HG02973 (cell line): ENCODE measurements at regions not wholly inside any gene's neighbourhood (a gene's known extent, or its start where the extent isn't known, plus 50 kb on each side); places are given as distances from the start of the nearest gene placed in this dataset.

ENCODE experiments used
- ATAC-seq: cut with Tn5 transposase; IDR thresholded peaks from one replicate; pipeline ENCODE4 v1.9.1; 2021; ENCODE audit warnings: moderate library complexity; ENCODE audit not compliant: unreplicated experiment

GRCh38 chr4:14853176-14853943, 148.9 kb upstream of the CPEB2 start:
- no peak for ATAC-seq

GRCh38 chr4:14855719-14856061, 146.6 kb upstream of the CPEB2 start:
- no peak for ATAC-seq

- ATAC-seq: peak; percentile 97
These were observed 146.0 kb upstream of the CPEB2 start for GRCh38 chr4:14856062-14856933.

- no peak for ATAC-seq
These were observed 145.4 kb upstream of the CPEB2 start for GRCh38 chr4:14856934-14857235.

- ATAC-seq: no peak
These were observed 144.8 kb upstream of the CPEB2 start for GRCh38 chr4:14857475-14857874.

GRCh38 chr4:14857981-14858380, 144.3 kb upstream of the CPEB2 start:
- no peak for ATAC-seq

- ATAC-seq: no peak
These were observed 139.4 kb upstream of the CPEB2 start for GRCh38 chr4:14862891-14863290.

- no peak for ATAC-seq
These were observed 138.6 kb upstream of the CPEB2 start for GRCh38 chr4:14863418-14864364.

GRCh38 chr4:14864365-14865030, 137.8 kb upstream of the CPEB2 start:
- ATAC-seq: no peak

GRCh38 chr4:14865031-14865366, 137.3 kb upstream of the CPEB2 start:
- ATAC-seq: no peak

GRCh38 chr4:14865804-14866203, 136.5 kb upstream of the CPEB2 start:
- ATAC-seq: no peak

GRCh38 chr4:14867847-14868246, 134.4 kb upstream of the CPEB2 start:
- no peak for ATAC-seq

- no peak for ATAC-seq
These were observed 133.6 kb upstream of the CPEB2 start for GRCh38 chr4:14868426-14869395.

- ATAC-seq: no peak
These were observed 130.4 kb upstream of the CPEB2 start for GRCh38 chr4:14871676-14872430.

GRCh38 chr4:14874990-14875389, 127.3 kb upstream of the CPEB2 start:
- peak; percentile 72 for ATAC-seq

- peak; percentile 26 for ATAC-seq
These were observed 124.7 kb upstream of the CPEB2 start for GRCh38 chr4:14877246-14878225.

GRCh38 chr4:14878681-14879080, 123.6 kb upstream of the CPEB2 start:
- ATAC-seq: no peak

GRCh38 chr4:14879683-14880082, 122.6 kb upstream of the CPEB2 start:
- no peak for ATAC-seq
